HEK293T (cell line): ENCODE measurements at regions not wholly inside any gene's neighbourhood (a gene's known extent, or its start where the extent isn't known, plus 50 kb on each side); places are given as distances from the start of the nearest gene placed in this dataset.

Source experiments
- CTCF ChIA-PET: fragments of 350-600 bp; formaldehyde crosslinking; extraction: SDS; loops from one replicate; lab custom pipeline; 2021; ENCODE audit warnings: antibody characterized with exemption, inconsistent platforms; lab: Yijun Ruan, JAX
- POLR2A ChIA-PET: fragments of 350-600 bp; formaldehyde crosslinking; extraction: SDS; loops from one replicate; lab custom pipeline; 2020; ENCODE audit warnings: antibody characterized with exemption, inconsistent platforms; lab: Yijun Ruan, JAX
- DNase-seq: peaks from one replicate; pipeline ENCODE4 v3.0.0; 2012; ENCODE audit warnings: mixed read lengths; ENCODE audit errors: extremely low spot score
- ARNT ChIP-seq: fragments of 450-650 bp; IDR thresholded peaks from 2 replicates; pipeline ENCODE4 v1.6.1; 2017; ENCODE audit warnings: mild to moderate bottlenecking
- BHLHE40 ChIP-seq: fragments of 450-650 bp; IDR thresholded peaks from 2 replicates; pipeline ENCODE4 v1.6.1; 2016; ENCODE audit warnings: mild to moderate bottlenecking, moderate library complexity, borderline replicate concordance
- CTBP1 ChIP-seq: fragments of 450-650 bp; IDR thresholded peaks from 2 replicates; pipeline ENCODE4 v1.6.1; 2016; ENCODE audit warnings: borderline replicate concordance
- ELF4 ChIP-seq: fragments of 450-650 bp; IDR thresholded peaks from 2 replicates; pipeline ENCODE4 v1.6.1; 2017; ENCODE audit warnings: antibody characterized with exemption
- FOXA1 ChIP-seq: fragments of 450-650 bp; IDR thresholded peaks from 2 replicates; pipeline ENCODE4 v1.6.1; 2016; ENCODE audit warnings: mild to moderate bottlenecking
- FOXK2 ChIP-seq: fragments of 450-650 bp; IDR thresholded peaks from 2 replicates; pipeline ENCODE4 v1.6.1; 2016; ENCODE audit warnings: mild to moderate bottlenecking
- FOXM1 ChIP-seq: fragments of 450-650 bp; IDR thresholded peaks from 2 replicates; pipeline ENCODE4 v1.6.1; 2017; ENCODE audit warnings: mild to moderate bottlenecking, borderline replicate concordance
- HDGF ChIP-seq: fragments of 450-650 bp; IDR thresholded peaks from 2 replicates; pipeline ENCODE4 v1.6.1; 2017; ENCODE audit warnings: antibody characterized with exemption, borderline replicate concordance
- L3MBTL2 ChIP-seq: fragments of 450-650 bp; conservative IDR thresholded peaks from 2 replicates; pipeline ENCODE4 v1.6.1; 2016; ENCODE audit warnings: mild to moderate bottlenecking
- LEF1 ChIP-seq: fragments of 450-650 bp; IDR thresholded peaks from 2 replicates; pipeline ENCODE4 v1.6.1; 2017; ENCODE audit warnings: mild to moderate bottlenecking, borderline replicate concordance
- NFRKB ChIP-seq: fragments of 450-650 bp; IDR thresholded peaks from 2 replicates; pipeline ENCODE4 v1.6.1; 2016; ENCODE audit warnings: mild to moderate bottlenecking, moderate library complexity
- SP1 ChIP-seq: fragments of 450-650 bp; IDR thresholded peaks from 2 replicates; pipeline ENCODE4 v1.6.1; 2017
- SUZ12 ChIP-seq: fragments of 450-650 bp; IDR thresholded peaks from 2 replicates; pipeline ENCODE4 v1.6.1; 2016; ENCODE audit warnings: mild to moderate bottlenecking
- TARDBP ChIP-seq: fragments of 450-650 bp; IDR thresholded peaks from 2 replicates; pipeline ENCODE4 v1.6.1; 2016
- ZNF384 ChIP-seq: fragments of 450-650 bp; IDR thresholded peaks from 2 replicates; pipeline ENCODE4 v1.6.1; 2016
- TF ChIP-seq, protein P1 (sequence below): fragments of 450-650 bp; IDR thresholded peaks from 2 replicates; pipeline ENCODE4 v1.6.1; 2016

DNA sequence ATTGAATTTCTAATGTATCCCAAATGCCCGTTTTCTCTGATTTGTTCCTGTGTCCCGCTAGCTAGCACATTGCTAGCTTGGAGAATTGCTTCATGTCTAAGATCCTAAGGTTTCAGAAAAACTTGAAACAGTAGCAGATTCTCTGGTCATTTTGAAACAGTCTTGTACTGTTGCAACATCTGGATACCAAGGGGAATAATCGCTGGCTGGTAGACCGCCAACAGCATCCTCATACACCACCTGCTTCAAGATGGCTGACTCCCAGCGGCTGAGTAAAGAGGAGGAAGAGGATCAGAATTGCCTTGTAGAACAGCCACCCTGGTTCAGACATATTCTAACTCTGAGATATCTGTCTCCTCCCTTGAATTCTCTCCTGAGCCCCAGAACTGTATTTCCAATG, 226.7 kb upstream of the ELAC2 start:
- POLR2A ChIA-PET: no interaction called here
- CTCF ChIA-PET: no interaction called here
- TF ChIP-seq ZNF384 (no peak), FOXM1 (no peak), FOXA1 (no peak), CTBP1 (no peak), FOXK2 (no peak), L3MBTL2 (no peak), HDGF (no peak), ARNT (no peak), SUZ12 (no peak), TARDBP (no peak), LEF1 (no peak), ELF4 (no peak)
- TF ChIP-seq, protein P1, sequence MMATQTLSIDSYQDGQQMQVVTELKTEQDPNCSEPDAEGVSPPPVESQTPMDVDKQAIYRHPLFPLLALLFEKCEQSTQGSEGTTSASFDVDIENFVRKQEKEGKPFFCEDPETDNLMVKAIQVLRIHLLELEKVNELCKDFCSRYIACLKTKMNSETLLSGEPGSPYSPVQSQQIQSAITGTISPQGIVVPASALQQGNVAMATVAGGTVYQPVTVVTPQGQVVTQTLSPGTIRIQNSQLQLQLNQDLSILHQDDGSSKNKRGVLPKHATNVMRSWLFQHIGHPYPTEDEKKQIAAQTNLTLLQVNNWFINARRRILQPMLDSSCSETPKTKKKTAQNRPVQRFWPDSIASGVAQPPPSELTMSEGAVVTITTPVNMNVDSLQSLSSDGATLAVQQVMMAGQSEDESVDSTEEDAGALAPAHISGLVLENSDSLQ: no peak
- DNase-seq: no peak

DNA sequence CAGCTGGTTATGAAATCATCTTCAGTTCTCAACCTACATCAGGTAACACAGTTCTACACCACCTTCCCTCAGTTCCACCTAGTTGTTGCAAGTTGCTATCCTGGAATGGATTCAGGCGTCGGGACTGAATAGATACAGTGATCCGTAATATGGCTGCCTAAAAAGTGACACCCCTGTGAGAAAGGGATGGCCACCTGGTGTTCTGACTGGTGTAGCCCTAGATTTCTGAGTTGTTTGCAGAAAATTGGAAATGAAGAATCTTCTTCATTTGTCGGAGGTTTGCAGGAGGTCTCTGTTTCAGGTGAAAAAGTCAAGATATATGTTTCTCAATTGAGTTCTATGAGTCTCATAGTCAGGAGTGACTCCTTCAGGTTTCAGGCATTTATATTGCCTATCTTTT, 225.8 kb upstream of the ELAC2 start:
- ChIA-PET CTCF (no interaction called here), POLR2A (no interaction called here)
- TF ChIP-seq TARDBP (no peak), FOXK2 (no peak), ELF4 (no peak), HDGF (no peak), SUZ12 (no peak), SP1 (no peak), FOXM1 (no peak), ARNT (no peak), CTBP1 (no peak), NFRKB (no peak), ZNF384 (no peak), FOXA1 (no peak), BHLHE40 (no peak), L3MBTL2 (no peak)
- TF ChIP-seq, protein P1: no peak
- no peak for DNase-seq

DNA sequence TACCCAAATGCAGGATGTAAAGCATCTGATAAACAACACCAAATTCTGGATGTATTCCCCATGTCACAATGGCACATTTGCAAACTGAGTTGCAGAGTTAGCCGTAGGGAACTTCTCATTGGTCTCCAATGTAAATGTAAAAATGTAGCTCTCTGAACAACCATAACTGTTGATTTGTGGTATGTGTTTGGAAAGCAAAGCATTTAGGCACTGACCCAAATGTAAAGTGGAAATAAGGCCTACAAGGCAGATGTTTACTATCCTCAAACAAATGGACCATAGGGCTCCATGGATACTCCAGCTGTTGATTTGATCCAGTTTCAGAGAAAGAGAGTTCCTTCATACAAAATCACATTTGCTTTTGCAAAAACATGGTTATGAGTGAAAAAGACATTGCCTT, 223.0 kb upstream of the ELAC2 start:
- TF ChIP-seq ELF4 (no peak), ARNT (no peak), HDGF (no peak), L3MBTL2 (no peak), FOXK2 (no peak), BHLHE40 (no peak), SUZ12 (no peak), SP1 (no peak), LEF1 (no peak), FOXA1 (no peak), NFRKB (no peak), FOXM1 (no peak), CTBP1 (no peak), ZNF384 (no peak), TARDBP (no peak)
- TF ChIP-seq, protein P1: no peak
- DNase-seq: no peak
- POLR2A ChIA-PET: no interaction called here
- CTCF ChIA-PET: no interaction called here

DNA sequence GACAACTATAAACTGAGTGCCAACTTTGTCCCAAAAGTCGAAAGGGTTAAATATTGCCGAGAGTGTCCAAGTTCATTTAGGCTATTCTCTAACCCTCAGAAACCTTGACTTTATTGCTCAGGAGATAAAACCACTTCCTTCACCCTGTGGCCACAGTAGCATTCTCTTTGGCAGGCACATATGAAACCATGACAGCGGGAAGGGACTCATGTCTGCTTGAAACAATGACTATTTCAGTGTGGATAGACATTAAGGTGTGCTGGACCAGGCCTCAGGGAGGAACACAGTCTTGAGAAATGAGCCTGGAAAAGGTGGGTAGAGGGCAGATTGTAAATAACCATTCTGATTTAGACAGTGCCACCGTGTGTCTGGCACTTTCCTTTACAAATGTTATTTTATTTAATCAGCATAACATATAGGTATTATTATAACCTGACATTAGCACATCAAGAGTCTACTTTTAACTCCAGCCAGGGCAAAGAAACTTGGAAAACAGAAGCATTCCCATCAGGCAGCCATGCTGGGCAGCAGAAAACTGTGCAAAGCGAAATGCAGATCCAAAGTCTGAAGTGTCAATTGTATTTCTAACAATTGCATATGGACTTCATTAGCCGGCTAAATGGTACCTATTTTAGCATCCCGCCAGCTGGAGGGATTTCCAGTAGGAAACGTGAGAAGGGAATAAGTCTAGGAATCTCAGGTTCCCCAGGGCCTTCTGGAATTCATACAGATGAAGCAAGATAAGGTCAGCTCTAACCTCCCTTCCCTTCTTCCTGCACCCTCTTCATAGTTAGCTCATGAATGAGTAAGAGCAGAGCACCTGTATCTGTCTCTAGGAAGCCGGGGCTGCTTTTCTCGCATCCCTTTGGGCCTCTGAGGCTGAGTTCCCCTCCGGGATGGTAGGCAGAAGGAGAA, 212.8 kb upstream of the ELAC2 start:
- ChIA-PET CTCF (no interaction called here), POLR2A (no interaction called here)
- DNase-seq: no peak
- TF ChIP-seq, protein P1: no peak
- TF ChIP-seq HDGF (no peak), L3MBTL2 (no peak), NFRKB (no peak), FOXK2 (no peak), TARDBP (no peak), ELF4 (no peak)

DNA sequence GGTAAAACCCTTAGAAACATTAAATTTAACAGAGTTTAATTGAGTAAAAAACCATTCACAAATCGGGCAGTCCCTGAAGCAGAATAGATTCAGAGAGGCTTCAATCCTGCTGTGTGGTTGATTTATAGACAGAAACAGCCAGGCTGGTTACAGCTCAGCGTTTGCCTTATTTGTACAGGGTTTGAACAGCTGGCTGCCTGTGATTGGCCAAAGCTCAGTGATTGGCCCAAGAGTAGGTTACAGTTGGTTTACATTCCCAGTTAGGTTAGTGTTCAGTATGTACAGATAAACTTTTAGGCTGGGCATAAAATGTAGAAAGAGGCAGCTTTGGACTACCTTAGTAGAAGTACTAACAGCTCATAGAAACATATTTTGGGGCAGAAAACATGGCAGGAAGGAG, 210.4 kb upstream of the ELAC2 start:
- TF ChIP-seq HDGF: no peak
- TF ChIP-seq ARNT: no peak
- no peak for TF ChIP-seq SUZ12
- no peak for TF ChIP-seq ELF4
- TF ChIP-seq ZNF384: no peak
- TF ChIP-seq CTBP1: no peak
- no peak for TF ChIP-seq FOXK2
- TF ChIP-seq BHLHE40: no peak
- TF ChIP-seq TARDBP: no peak
- no peak for TF ChIP-seq NFRKB
- TF ChIP-seq, protein P1: no peak
- TF ChIP-seq L3MBTL2: no peak
- no peak for TF ChIP-seq FOXM1
- no peak for TF ChIP-seq FOXA1
- TF ChIP-seq SP1: no peak
- TF ChIP-seq LEF1: no peak
- DNase-seq: no peak
- CTCF ChIA-PET: interaction anchor here (0.5 kb wide), 1 partner anchor 278 kb away, joined by 3 read pairs; no protein-coding TSS in a partner anchor
- POLR2A ChIA-PET: no interaction called here
